Stimulated activated CD8-positive, alpha-beta memory T cell treated with anti-CD3 and anti-CD28 coated beads, Interleukin-7, amount 100 ng/mL, for 24 hours (primary cell): ENCODE measurements at regions not wholly inside any gene's neighbourhood (a gene's known extent, or its start where the extent isn't known, plus 50 kb on each side); places are given as distances from the start of the nearest gene placed in this dataset.
"Not testable (repeated sequence)": the region's sequence is repeated elsewhere in the genome, so short reads cannot be mapped to it uniquely, and the experiment has no call there.

Experiments
- DNase-seq: peaks from one replicate; pipeline ENCODE4 v3.0.0-alpha.2; 2020; ENCODE audit warnings: low read depth

DNA sequence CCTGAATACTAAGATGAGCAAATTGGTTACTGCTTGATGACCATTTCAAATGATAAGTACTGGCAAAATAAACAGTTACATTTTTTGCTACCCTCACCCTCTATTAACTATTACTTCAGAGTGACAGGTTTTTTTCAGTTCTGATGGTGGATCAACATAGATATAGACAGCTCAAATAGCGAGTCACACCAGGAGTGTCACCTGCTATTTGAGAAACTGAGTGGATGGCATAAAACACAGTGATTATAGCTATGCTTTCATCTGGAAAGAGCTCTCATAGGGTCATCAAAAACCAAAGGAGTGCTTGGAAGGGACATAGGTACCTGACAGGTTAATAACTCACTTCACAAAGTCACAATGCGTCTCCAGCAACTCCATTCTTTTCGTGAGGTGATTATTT lies 244.5 kb upstream of the C9orf72 start:
- no peak for DNase-seq

- DNase-seq = no peak
These were observed 245.1 kb upstream of the C9orf72 start for GRCh38 chr9:27818348-27818747.

DNA sequence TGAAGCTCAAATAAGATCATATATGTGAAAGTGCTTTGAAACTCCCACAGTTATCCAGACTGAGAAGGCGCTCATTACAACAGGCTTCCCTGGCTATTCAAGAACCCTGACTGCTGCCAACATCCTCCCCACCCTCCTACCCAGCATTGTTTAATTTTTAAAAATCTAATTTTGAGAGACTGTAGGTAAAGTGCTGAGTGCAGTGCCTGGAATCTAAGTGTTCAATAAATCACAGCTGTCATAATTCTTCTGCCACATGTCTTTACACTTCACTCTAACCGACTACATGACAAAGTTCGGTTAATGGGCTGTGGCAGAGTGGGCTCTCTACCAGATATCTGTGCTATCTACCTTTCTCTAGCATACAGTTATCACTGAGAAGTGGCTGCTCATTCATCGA lies 255.6 kb upstream of the C9orf72 start:
- DNase-seq = no peak

GRCh38 chr9:27829621-27830020 lies 256.3 kb upstream of the C9orf72 start:
- DNase-seq = no peak

DNA sequence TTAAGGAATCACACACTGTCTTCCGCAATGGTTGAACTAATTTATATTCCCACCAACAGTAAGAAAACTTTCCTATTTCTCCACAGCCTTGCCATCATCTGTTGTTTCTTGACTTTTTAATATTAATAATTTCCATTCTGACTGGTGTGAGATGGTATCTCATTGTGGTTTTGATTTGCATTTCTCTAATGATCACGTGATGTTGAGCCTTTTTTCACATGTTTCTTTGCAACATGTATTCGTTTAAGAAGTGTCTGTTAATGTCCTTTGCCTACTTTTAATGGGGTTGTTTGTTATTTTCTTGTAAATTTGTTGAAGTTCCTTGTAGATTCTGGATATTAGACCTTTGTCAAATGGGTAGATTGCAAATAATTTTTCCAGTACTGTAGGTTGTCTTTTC lies 258.8 kb upstream of the C9orf72 start:
- DNase-seq = not testable (repeated sequence)

DNA sequence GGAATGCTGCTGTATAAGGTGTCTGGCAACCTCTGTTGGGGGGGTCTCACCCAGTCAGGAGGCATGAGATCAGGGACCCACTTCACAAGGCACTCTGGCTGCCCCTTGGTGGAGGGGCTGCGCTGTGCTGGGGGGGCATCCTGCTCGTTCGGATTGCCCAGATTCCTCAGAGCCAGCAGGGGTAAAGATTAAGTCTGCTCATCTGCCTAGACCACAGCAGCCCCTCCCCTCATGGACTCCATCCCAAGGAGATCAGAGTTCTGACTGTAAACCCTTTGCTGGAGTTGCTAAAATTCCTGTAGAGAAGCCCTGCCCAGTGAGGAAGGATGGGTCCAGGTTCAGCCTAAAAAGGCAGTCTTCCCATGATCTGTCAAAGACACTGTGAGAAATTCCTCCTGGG lies 262.0 kb upstream of the C9orf72 start:
- DNase-seq = no peak

DNA sequence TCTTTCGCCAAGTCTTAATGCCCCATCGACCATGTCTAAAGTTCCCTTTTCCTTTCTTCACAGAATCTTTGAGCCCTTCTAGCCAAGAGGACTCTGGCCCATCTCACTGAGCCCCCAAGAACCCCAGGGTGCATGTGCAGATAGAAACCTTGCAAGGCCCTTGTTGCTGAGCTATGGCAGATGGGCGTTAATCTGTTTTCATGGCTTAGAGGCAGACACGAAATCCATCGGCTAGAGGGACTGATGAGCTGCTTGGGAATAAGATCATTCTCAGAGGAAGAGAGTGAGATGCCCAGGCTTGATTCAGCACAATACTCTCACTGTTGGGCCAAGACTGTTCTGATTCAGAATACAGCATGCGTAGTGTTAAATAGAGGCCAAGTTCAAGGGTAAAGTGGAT lies 262.5 kb upstream of the C9orf72 start:
- no peak for DNase-seq

GRCh38 chr9:27836661-27837401 lies 263.6 kb upstream of the C9orf72 start:
- DNase-seq = no peak

- no peak for DNase-seq
These were observed 265.6 kb upstream of the C9orf72 start for GRCh38 chr9:27838876-27839275.

- not testable (repeated sequence) for DNase-seq
These were observed 266.5 kb upstream of the C9orf72 start for GRCh38 chr9:27839767-27840166.

GRCh38 chr9:27844797-27845196 lies 271.5 kb upstream of the C9orf72 start:
- DNase-seq = no peak

GRCh38 chr9:27847380-27847779 lies 274.1 kb upstream of the C9orf72 start:
- DNase-seq = no peak

DNA sequence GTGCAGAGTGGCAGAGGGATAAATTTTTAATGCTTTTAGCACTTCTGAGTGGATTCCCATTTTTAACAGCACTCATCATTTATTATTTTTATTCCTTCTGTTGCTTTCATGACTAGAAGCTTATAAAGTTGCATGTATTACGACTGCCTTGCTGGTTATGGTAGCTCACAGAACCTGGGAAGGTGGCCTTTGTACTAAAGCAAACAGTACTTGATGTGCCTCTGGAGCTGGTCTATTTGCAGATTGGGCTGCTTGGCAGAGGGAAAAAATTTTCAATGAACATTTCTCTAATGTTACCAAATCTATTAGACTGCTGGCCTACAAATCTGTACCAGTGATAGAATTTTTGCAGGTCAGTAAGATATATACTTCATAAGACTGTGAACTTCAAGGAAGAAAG lies 274.5 kb upstream of the C9orf72 start:
- no peak for DNase-seq

DNA sequence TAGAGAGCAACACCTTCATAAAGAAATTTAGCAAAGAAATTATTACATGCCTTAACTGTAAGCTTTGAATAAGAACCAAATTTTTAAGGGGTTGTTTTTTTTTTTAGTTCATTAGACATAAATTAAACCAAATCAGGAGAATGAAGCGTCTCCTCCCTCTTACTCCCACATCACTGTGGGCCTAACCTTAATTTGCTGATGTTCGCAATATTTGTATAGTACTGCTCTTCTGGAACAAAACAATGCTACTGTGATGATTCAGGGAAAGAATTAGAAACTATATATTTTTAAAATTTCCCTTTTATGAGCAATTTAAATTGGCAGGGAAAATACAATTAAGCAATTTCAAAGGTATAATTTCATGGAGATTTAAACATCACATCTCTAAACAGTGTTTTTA lies 275.0 kb upstream of the C9orf72 start:
- no peak for DNase-seq

- DNase-seq = no peak
These were observed 278.6 kb upstream of the C9orf72 start for GRCh38 chr9:27851858-27852257.

GRCh38 chr9:27853529-27853928 lies 280.2 kb upstream of the C9orf72 start:
- no peak for DNase-seq

DNA sequence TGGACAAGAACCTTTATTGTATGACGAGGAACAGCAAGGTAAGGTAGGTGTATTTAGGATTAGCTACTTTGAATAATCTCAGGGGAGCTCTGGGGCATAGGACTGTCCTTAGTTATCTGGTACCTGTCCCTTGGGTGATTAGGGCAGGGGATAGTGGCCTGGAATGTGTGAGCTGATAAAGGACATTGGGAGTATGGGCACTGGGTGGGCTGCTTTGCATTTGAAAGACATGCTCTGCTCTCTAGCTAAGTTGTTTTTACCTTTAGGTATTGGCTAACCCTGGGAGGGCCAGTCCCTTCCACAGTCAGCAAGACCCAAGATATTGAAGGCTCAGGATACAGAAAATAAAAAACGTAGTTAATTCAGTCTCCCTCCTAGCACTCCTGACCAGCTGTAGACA lies 282.8 kb upstream of the C9orf72 start:
- no peak for DNase-seq

DNA sequence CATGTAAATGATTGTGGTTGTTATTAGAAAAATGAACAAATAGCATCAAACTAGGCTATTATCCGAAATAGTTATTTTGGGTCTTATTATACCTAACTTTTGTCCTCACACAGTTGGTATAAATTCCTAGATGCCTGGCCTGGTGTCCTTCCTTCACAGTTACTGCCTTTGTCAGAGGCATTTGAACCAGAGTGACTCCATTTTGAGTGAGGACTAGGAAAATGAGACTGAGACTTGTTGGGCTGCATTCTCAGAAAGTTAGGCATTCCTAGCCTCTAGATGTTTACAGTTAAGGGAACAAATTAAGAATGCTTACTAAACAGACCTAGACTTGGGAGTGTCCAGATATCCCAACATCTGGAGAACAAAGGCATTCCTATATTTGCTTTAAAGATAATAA lies 283.5 kb upstream of the C9orf72 start:
- DNase-seq = no peak

- no peak for DNase-seq
These were observed 288.6 kb upstream of the C9orf72 start for GRCh38 chr9:27861887-27862286.

DNA sequence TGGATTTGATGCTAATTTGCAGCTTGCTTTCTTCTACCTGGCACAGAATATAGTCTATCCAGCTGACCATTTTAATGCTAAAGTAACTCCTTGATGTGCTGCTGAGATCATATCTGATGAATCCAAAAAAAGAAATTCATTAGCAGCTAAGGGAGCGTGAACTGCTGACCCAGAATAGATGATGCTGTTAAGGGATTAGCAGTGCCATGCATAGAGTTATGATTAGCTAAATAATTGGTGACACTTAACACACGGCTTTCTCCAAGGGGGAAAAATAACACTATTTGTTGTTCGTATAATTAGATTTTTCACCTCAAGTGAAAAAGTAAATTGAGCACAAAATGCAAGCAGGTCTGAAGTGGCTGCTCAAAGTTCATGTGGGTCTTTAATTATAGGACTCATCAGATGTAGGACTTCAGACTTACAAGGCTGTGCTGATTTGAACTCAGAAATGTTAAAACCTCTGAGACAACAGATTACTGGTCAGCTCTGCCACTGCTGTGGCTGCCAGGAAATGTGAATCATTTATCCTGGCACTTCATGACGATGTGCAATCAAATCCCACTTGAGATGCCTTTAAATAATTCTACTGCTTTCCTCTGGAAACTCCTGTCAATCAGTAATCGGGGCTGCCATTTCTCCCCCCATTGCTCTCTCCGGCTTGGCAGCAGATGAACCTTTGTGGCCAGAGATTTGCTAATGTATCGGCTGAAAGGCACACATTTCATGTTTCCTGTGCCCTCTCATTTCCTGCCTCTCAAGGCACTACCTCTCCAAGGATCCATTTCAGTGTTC lies 291.6 kb upstream of the C9orf72 start:
- no peak for DNase-seq

- no peak for DNase-seq
These were observed 293.5 kb upstream of the C9orf72 start for GRCh38 chr9:27866741-27867140.

GRCh38 chr9:27870404-27870803 lies 297.1 kb upstream of the C9orf72 start:
- no peak for DNase-seq

DNA sequence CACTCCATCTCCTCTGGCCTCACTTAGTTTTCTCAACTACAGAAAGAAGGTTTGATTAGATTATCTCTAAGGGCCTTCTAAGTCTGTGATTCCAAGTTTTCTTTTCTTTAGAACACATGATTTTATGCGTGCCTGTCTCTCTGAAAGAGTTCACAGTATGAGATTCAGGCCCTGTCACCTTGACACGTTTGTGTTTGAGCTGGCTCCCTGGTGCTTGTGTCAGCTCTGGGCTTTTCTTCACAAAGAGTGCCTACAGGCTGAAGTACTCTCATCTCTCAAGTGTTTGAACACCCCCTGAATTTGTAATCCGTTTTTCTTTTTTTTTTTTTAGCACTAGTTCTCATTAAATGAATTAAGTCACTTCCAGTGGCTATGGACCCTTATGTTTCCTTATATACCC lies 306.9 kb upstream of the C9orf72 start:
- no peak for DNase-seq

DNA sequence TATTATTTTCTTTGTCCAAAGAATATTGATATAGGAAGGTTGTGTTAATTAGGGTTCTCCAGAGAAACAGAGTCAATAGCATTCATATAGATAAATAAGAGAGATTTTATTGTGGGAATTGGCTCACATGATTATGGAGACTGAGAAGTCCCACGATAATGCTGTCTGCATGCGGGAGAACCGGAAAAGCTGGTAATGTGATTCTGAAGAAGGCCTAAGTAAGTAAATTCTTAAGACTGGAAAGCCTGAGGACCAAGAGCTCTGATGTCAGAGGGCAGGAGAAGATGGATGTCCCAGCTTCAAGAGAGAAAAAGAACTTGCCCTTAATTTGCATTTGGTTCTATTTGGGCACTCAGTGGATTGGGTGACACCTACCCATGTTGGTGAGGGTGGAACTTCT lies 307.4 kb upstream of the C9orf72 start:
- DNase-seq = no peak
